Trophoblast cell (in vitro differentiated cells and primary cell): ENCODE measurements at regions not wholly inside any gene's neighbourhood (a gene's known extent, or its start where the extent isn't known, plus 50 kb on each side); places are given as distances from the start of the nearest gene placed in this dataset.
"Not testable (repeated sequence)": the region's sequence is repeated elsewhere in the genome, so short reads cannot be mapped to it uniquely, and the experiment has no call there.

ENCODE experiments used
- DNase-seq, 2 donors: peaks; one replicate each; pipeline ENCODE4 v3.0.0-alpha.2; 2016
- H2AFZ ChIP-seq: 2 replicates; pipeline ENCODE4 v1.6.1; 2013; ENCODE audit warnings: low read length, moderate library complexity, mild to moderate bottlenecking; ENCODE audit not compliant: insufficient read depth, poor library complexity
- H2AK5ac ChIP-seq: 2 replicates; pipeline ENCODE4 v1.6.1; 2013; ENCODE audit warnings: mild to moderate bottlenecking, low read length
- H2BK120ac ChIP-seq: 2 replicates; pipeline ENCODE4 v1.6.1; 2013; ENCODE audit warnings: low read length, mild to moderate bottlenecking, moderate library complexity; ENCODE audit not compliant: insufficient read depth, poor library complexity
- H2BK12ac ChIP-seq: 2 replicates; pipeline ENCODE4 v1.6.1; 2013; ENCODE audit warnings: mild to moderate bottlenecking, low read length, moderate library complexity
- H2BK5ac ChIP-seq: 2 replicates; pipeline ENCODE4 v1.6.1; 2013; ENCODE audit warnings: low read length, low read depth, moderate library complexity, mild to moderate bottlenecking; ENCODE audit not compliant: poor library complexity
- H3K14ac ChIP-seq: 2 replicates; pipeline ENCODE4 v1.6.1; 2013; ENCODE audit warnings: mild to moderate bottlenecking, low read length
- H3K18ac ChIP-seq: 2 replicates; pipeline ENCODE4 v1.6.1; 2013; ENCODE audit warnings: mild to moderate bottlenecking, low read length
- H3K23ac ChIP-seq: 2 replicates; pipeline ENCODE4 v1.6.1; 2013; ENCODE audit warnings: low read length
- H3K27ac ChIP-seq: 2 replicates; pipeline ENCODE4 v1.5.1; 2013; ENCODE audit warnings: low read depth, mild to moderate bottlenecking, inconsistent platforms, low read length, moderate library complexity
- H3K27me3 ChIP-seq: 2 replicates; pipeline ENCODE4 v1.6.1; 2013; ENCODE audit warnings: inconsistent platforms, mild to moderate bottlenecking, low read length, moderate library complexity; ENCODE audit not compliant: insufficient read depth
- H3K36me3 ChIP-seq, 2 experiments: 1 replicate in 1 of 2; 2 replicates in 1 of 2; pipeline ENCODE4 v1.6.1; 2013; ENCODE audit warnings: low read length in 2 of 2, mild to moderate bottlenecking in 2 of 2, moderate library complexity in 1 of 2; ENCODE audit not compliant: insufficient read depth in 2 of 2, control insufficient read depth in 1 of 2
- H3K4ac ChIP-seq: 2 replicates; pipeline ENCODE4 v1.6.1; 2013; ENCODE audit warnings: low read depth, mild to moderate bottlenecking, low read length, moderate library complexity
- H3K4me1 ChIP-seq, 2 experiments: 1 replicate in 1 of 2; 2 replicates in 1 of 2; pipeline ENCODE4 v1.6.1; 2013; ENCODE audit warnings: low read length in 2 of 2, mild to moderate bottlenecking in 2 of 2, moderate library complexity in 1 of 2; ENCODE audit not compliant: insufficient read depth in 2 of 2, control insufficient read depth in 1 of 2
- H3K4me2 ChIP-seq: 2 replicates; pipeline ENCODE4 v1.6.1; 2013; ENCODE audit warnings: inconsistent platforms, mild to moderate bottlenecking, low read length, moderate library complexity
- H3K4me3 ChIP-seq: 2 replicates; pipeline ENCODE4 v1.5.1; 2013; ENCODE audit warnings: mild to moderate bottlenecking, low read depth, low read length, inconsistent platforms
- H3K79me1 ChIP-seq: one replicate; pipeline ENCODE4 v1.6.1; 2013; ENCODE audit warnings: low read length
- H3K79me2 ChIP-seq: 2 replicates; pipeline ENCODE4 v1.6.1; 2013; ENCODE audit warnings: low read length, mild to moderate bottlenecking; ENCODE audit not compliant: control insufficient read depth, insufficient read depth, poor library complexity
- H3K9ac ChIP-seq: 2 replicates; pipeline ENCODE4 v1.6.1; 2013; ENCODE audit warnings: mild to moderate bottlenecking, low read length
- H3K9me3 ChIP-seq: 2 replicates; pipeline ENCODE4 v1.6.1; 2013; ENCODE audit warnings: low read depth, mild to moderate bottlenecking, control low read depth, inconsistent platforms, low read length; ENCODE audit not compliant: insufficient read depth
- H4K12ac ChIP-seq: 2 replicates; pipeline ENCODE4 v1.6.1; 2013; ENCODE audit warnings: low read depth, mild to moderate bottlenecking, low read length, moderate library complexity
- H4K8ac ChIP-seq: 2 replicates; pipeline ENCODE4 v1.6.1; 2013; ENCODE audit warnings: low read depth, mild to moderate bottlenecking, low read length, moderate library complexity
- H4K91ac ChIP-seq: one replicate; pipeline ENCODE4 v1.6.1; 2013; ENCODE audit warnings: low read depth, mild to moderate bottlenecking, low read length, moderate library complexity
- whole genome bisulfite sequencing: extraction: QIAGEN DNeasy Blood & Tissue Kit; methylation state at CpG from one replicate; pipeline ENCODE4 v1.1.7; 2013; ENCODE audit warnings: missing lambda C conversion rate; ENCODE audit not compliant: insufficient read length, insufficient coverage; ENCODE audit errors: extremely low coverage; 5-methylcytosine and 5-hydroxymethylcytosine counted together

GRCh38 chrX:84870281-84870680 lies 133.4 kb upstream of the APOOL start:
- H4K8ac ChIP-seq, H3K9ac ChIP-seq, H3K23ac ChIP-seq, H2AK5ac ChIP-seq, H2BK12ac ChIP-seq, H3K36me3 ChIP-seq, H3K4ac ChIP-seq, H3K27ac ChIP-seq, H3K79me2 ChIP-seq, H4K12ac ChIP-seq, H2BK120ac ChIP-seq, H3K4me2 ChIP-seq, H3K4me1 ChIP-seq, H3K9me3 ChIP-seq, H2BK5ac ChIP-seq, H3K79me1 ChIP-seq, H3K14ac ChIP-seq, DNase-seq, H4K91ac ChIP-seq, H3K4me3 ChIP-seq, H3K27me3 ChIP-seq, H2AFZ ChIP-seq, H3K18ac ChIP-seq: not testable (repeated sequence)
- no CpG with 5 or more reads among the region's 1 CpG for WGBS

- not testable (repeated sequence) for H3K9ac ChIP-seq, H4K91ac ChIP-seq, H3K79me1 ChIP-seq, H2BK120ac ChIP-seq, H2BK5ac ChIP-seq, H3K36me3 ChIP-seq, H2AK5ac ChIP-seq, H3K4me1 ChIP-seq, H4K8ac ChIP-seq, H3K23ac ChIP-seq, DNase-seq, H3K14ac ChIP-seq, H3K27me3 ChIP-seq, H2BK12ac ChIP-seq, H3K27ac ChIP-seq, H3K4me2 ChIP-seq, H3K18ac ChIP-seq, H4K12ac ChIP-seq, H3K9me3 ChIP-seq, H3K4ac ChIP-seq, H3K4me3 ChIP-seq, H3K79me2 ChIP-seq, H2AFZ ChIP-seq
- WGBS: no CpG with 5 or more reads among the region's 5 CpGs
Observed at GRCh38 chrX:84872160-84872771, 131.4 kb upstream of the APOOL start.

- H2AK5ac ChIP-seq: no peak overlapping the region
- no peaks in the 10 kb centered on the region for H3K9me3 ChIP-seq
- no peak overlapping the region for H2BK120ac ChIP-seq
- H3K27me3 ChIP-seq: no peaks in the 10 kb centered on the region
- H2BK5ac ChIP-seq: no peak overlapping the region
- H3K18ac ChIP-seq: no peak overlapping the region
- H3K79me2 ChIP-seq: no peaks in the 10 kb centered on the region
- DNase-seq: no peak
- no peak overlapping the region for H4K91ac ChIP-seq
- H3K14ac ChIP-seq: no peak overlapping the region
- H3K27ac ChIP-seq: no peak overlapping the region
- H4K8ac ChIP-seq: no peak overlapping the region
- H3K4me2 ChIP-seq: no peak overlapping the region
- H2BK12ac ChIP-seq: no peak overlapping the region
- WGBS: no CpG with 5 or more reads among the region's 3 CpGs
- H3K79me1 ChIP-seq: no peaks in the 10 kb centered on the region
- no peaks in the 10 kb centered on the region for H3K4me1 ChIP-seq
- no peaks in the 10 kb centered on the region for H3K36me3 ChIP-seq
- H4K12ac ChIP-seq: no peak overlapping the region
- H3K4me3 ChIP-seq: no peak overlapping the region
- no peak overlapping the region for H3K4ac ChIP-seq
- H3K23ac ChIP-seq: no peak overlapping the region
- no peak overlapping the region for H2AFZ ChIP-seq
- no peak overlapping the region for H3K9ac ChIP-seq
Observed at GRCh38 chrX:84873176-84873575, 130.5 kb upstream of the APOOL start.

GRCh38 chrX:84876876-84877275 lies 126.8 kb upstream of the APOOL start:
- no peak overlapping the region for H2AK5ac ChIP-seq
- H3K4me3 ChIP-seq: no peak overlapping the region
- H3K79me2 ChIP-seq: no peaks in the 10 kb centered on the region
- H3K79me1 ChIP-seq: no peaks in the 10 kb centered on the region
- no peak overlapping the region for H2BK120ac ChIP-seq
- H3K9ac ChIP-seq: no peak overlapping the region
- no peak for DNase-seq
- no peak overlapping the region for H4K12ac ChIP-seq
- H3K4me2 ChIP-seq: no peak overlapping the region
- H3K18ac ChIP-seq: no peak overlapping the region
- no peak overlapping the region for H4K8ac ChIP-seq
- no peak overlapping the region for H4K91ac ChIP-seq
- H3K27ac ChIP-seq: no peak overlapping the region
- no peak overlapping the region for H3K14ac ChIP-seq
- no peak overlapping the region for H2BK12ac ChIP-seq
- H3K9me3 ChIP-seq: no peaks in the 10 kb centered on the region
- no peak overlapping the region for H2AFZ ChIP-seq
- H3K4me1 ChIP-seq: no peaks in the 10 kb centered on the region
- H3K23ac ChIP-seq: no peak overlapping the region
- H2BK5ac ChIP-seq: no peak overlapping the region
- H3K36me3 ChIP-seq: no peaks in the 10 kb centered on the region
- H3K4ac ChIP-seq: no peak overlapping the region
- no peaks in the 10 kb centered on the region for H3K27me3 ChIP-seq
